Activated CD8-positive, alpha-beta T cell treated with anti-CD3 and anti-CD28 coated beads, Interleukin-2, amount 10 ng/mL, durations not matched to agents 7 days and 5 days (primary cell): ENCODE measurements at regions not wholly inside any gene's neighbourhood (a gene's known extent, or its start where the extent isn't known, plus 50 kb on each side); places are given as distances from the start of the nearest gene placed in this dataset.

ENCODE experiments used
- ATAC-seq: fragments of 150-1000 bp; cut with Tn5 transposase; one replicate; pipeline ENCODE4 v1.10.0; 2021; ENCODE audit warnings: moderate library complexity
- CTCF ChIA-PET: fragments of 350-600 bp; sonication (Branson Sonifier 250); formaldehyde crosslinking; loops from one replicate; lab custom pipeline; 2021; ENCODE audit warnings: antibody characterized with exemption; lab: Charles Lee
- POLR2A ChIA-PET: fragments of 350-600 bp; sonication (Branson Sonifier 250); formaldehyde crosslinking; loops from one replicate; lab custom pipeline; 2021; ENCODE audit warnings: antibody characterized with exemption; lab: Charles Lee
- DNase-seq: peaks from one replicate; pipeline ENCODE4 v3.0.0-alpha.2; 2020
- H3K27ac Mint-ChIP-seq: one replicate; pipeline ENCODE4 v1.8.0; 2021; ENCODE audit warnings: mild to moderate bottlenecking, mixed read lengths
- H3K27me3 Mint-ChIP-seq: one replicate; pipeline ENCODE4 v1.8.0; 2021; ENCODE audit warnings: low read depth, mixed read lengths
- H3K36me3 Mint-ChIP-seq: one replicate; pipeline ENCODE4 v1.8.0; 2021; ENCODE audit warnings: low read depth, mixed read lengths
- H3K4me1 Mint-ChIP-seq: one replicate; pipeline ENCODE4 v1.8.0; 2021; ENCODE audit warnings: low read depth, mixed read lengths
- H3K4me3 Mint-ChIP-seq: one replicate; pipeline ENCODE4 v1.8.0; 2021; ENCODE audit warnings: mild to moderate bottlenecking, mixed read lengths
- H3K9me3 Mint-ChIP-seq: one replicate; pipeline ENCODE4 v1.8.0; 2022; ENCODE audit warnings: mixed read lengths; ENCODE audit not compliant: insufficient read depth

GRCh38 chr3:30277494-30277893 lies 328.9 kb upstream of the TGFBR2 start:
- no peaks in the 10 kb centered on the region for H3K27me3 Mint-ChIP-seq
- no peak for ATAC-seq
- no peaks in the 10 kb centered on the region for H3K4me1 Mint-ChIP-seq
- H3K27ac Mint-ChIP-seq = no peak overlapping the region
- no peak overlapping the region for H3K4me3 Mint-ChIP-seq
- ChIA-PET POLR2A (no interaction called here), CTCF (no interaction called here)
- no peak for DNase-seq
- H3K9me3 Mint-ChIP-seq = peaks cover 23% of the 10 kb centered on the region
- peaks cover 5% of the 10 kb centered on the region for H3K36me3 Mint-ChIP-seq

DNA sequence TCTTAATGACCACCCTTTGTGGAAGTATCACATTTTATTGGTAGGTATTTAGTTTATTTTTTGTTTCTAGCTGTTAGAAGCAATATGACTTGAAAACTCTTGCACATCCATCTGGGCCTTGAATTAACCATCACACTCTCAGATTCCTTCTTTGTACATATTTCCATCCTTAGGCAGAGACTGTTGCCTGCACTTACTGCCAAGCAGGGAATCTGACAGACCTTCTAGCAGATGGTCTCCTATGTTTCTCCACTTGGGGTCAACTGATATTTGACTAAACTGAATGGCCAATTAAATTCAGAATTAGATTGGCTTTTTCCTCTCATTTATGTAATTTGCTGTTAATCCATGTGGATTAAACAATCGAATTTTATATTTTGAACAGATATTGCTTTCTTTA lies 324.9 kb upstream of the TGFBR2 start:
- H3K9me3 Mint-ChIP-seq = peaks cover 18% of the 10 kb centered on the region
- DNase-seq (no peak), ATAC-seq (no peak)
- ChIA-PET CTCF (no interaction called here), POLR2A (no interaction called here)
- H3K27me3 Mint-ChIP-seq = no peaks in the 10 kb centered on the region
- H3K4me1 Mint-ChIP-seq = peaks cover 1% of the 10 kb centered on the region
- no peak overlapping the region for H3K27ac Mint-ChIP-seq
- peaks cover 5% of the 10 kb centered on the region for H3K36me3 Mint-ChIP-seq
- H3K4me3 Mint-ChIP-seq = no peak overlapping the region

- H3K27me3 Mint-ChIP-seq = no peaks in the 10 kb centered on the region
- H3K4me3 Mint-ChIP-seq = no peak overlapping the region
- H3K4me1 Mint-ChIP-seq = peaks cover 1% of the 10 kb centered on the region
- H3K36me3 Mint-ChIP-seq = peaks cover 5% of the 10 kb centered on the region
- ChIA-PET CTCF (no interaction called here), POLR2A (no interaction called here)
- H3K9me3 Mint-ChIP-seq = peaks cover 14% of the 10 kb centered on the region
- ATAC-seq = no peak
- H3K27ac Mint-ChIP-seq = no peak overlapping the region
- no peak for DNase-seq
These were observed 324.2 kb upstream of the TGFBR2 start for GRCh38 chr3:30282154-30282696.

DNA sequence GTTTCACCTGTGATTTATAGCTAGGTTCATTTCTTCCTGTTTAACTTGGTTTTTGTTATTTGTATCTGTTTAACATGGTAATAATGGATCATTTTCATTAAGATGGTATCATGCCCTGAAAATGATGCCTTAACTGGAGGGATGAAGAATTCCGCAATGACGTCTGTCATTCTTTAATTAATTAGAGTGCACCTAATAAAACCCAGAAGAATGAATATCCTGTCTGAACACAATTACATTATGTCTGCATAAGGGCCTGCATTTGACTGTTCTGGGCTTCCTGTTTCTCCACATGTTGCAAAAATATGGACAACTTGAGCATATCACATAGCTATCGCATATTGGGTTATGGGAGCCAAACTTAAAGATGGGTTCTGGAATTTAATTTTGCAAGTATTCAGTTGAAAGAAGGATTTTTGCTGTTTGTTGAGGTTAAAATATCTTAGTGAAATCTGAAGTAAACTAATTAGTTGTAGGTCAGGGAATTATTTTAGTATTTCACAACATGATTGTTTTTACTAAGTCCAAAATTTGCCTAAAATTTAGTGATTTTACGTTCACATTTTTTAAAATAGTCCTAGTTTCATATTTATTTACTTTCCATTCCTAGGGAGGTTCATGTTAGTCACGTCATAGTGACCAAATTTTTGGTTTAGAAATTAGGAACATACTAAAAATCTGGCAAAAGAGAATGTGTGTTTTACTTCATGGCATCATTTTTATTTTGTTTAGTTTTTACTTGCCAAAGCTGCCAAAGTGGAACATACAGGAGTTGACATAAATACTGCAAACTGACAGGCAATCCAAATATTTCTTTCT lies 321.0 kb upstream of the TGFBR2 start:
- peaks cover 16% of the 10 kb centered on the region for H3K4me1 Mint-ChIP-seq
- CTCF ChIA-PET = interaction anchor here (0.7 to 2.0 kb wide), 5 partner anchors 21 to 408 kb away, joined by 3 to 5 read pairs (median 3); no protein-coding TSS in a partner anchor
- ATAC-seq = no peak
- H3K27me3 Mint-ChIP-seq = no peaks in the 10 kb centered on the region
- H3K9me3 Mint-ChIP-seq = peaks cover 1% of the 10 kb centered on the region
- H3K4me3 Mint-ChIP-seq = no peak overlapping the region
- no peak for DNase-seq
- H3K36me3 Mint-ChIP-seq = no peaks in the 10 kb centered on the region
- no peak overlapping the region for H3K27ac Mint-ChIP-seq
- POLR2A ChIA-PET = no interaction called here

DNA sequence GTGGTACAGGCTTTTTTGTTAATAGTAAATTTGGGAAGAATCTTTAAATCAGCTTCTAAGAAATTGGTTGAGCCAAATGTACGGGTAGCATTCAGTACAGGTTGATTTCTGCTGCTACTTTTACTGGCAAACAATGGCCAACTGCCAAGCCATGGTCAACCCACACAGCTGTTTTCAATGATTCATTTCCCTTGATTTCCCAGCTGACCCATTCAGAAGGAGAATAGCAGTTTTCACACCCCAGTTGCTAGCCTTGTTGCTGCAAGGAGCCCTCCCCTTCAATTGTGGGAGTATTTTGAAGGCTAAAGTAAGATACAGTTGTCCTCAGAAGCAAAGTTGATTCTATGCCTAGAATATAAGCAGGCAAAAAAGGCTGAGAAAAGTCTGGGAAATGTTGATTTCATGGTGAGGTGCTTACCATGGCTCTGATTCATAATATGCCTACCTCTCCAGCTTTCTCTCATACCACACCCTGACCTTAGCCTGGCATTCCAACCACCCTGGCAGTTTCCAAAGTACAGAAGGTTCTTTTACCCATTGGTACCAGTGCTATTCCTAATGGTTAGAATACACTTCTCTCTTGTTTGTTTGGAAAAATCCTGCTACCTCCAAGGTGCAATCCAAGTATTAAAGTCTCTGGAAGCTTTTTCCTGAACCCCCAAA lies 320.3 kb upstream of the TGFBR2 start:
- H3K36me3 Mint-ChIP-seq = no peaks in the 10 kb centered on the region
- CTCF ChIA-PET = interaction anchor here (0.8 kb wide), 1 partner anchor 297 kb away, joined by 3 read pairs; no protein-coding TSS in a partner anchor
- no peak for ATAC-seq
- POLR2A ChIA-PET = no interaction called here
- H3K4me1 Mint-ChIP-seq = peaks cover 17% of the 10 kb centered on the region
- no peak overlapping the region for H3K27ac Mint-ChIP-seq
- H3K9me3 Mint-ChIP-seq = no peaks in the 10 kb centered on the region
- DNase-seq = no peak
- H3K27me3 Mint-ChIP-seq = no peaks in the 10 kb centered on the region
- no peak overlapping the region for H3K4me3 Mint-ChIP-seq

- Mint-ChIP-seq H3K27me3 (no peaks in the 10 kb centered on the region), H3K4me3 (no peak overlapping the region), H3K36me3 (no peaks in the 10 kb centered on the region), H3K4me1 (peaks cover 17% of the 10 kb centered on the region), H3K9me3 (no peaks in the 10 kb centered on the region), H3K27ac (no peak overlapping the region)
- ChIA-PET CTCF (no interaction called here), POLR2A (no interaction called here)
- no peak for DNase-seq
- no peak for ATAC-seq
These were observed 319.6 kb upstream of the TGFBR2 start for GRCh38 chr3:30286811-30287210.

DNA sequence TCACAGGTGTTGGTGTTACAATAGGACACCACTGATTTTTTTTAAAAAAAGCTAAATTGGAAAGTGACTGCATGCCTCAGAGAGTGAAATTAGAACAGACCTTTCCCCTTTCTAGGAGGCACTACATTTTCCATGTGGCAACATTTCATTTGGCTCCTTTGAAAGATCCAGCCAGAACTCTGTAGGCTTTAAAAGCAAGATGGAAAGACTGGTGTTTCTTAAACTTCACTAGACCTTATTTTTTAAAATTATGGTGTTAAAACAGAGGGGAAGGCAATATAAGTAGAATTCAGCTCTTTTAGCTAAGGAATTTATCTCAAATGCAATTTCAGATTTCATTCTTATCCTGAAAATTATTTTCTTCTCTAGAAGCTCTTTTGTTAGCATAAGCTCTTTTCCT lies 317.6 kb upstream of the TGFBR2 start:
- Mint-ChIP-seq H3K4me1 (peaks cover 20% of the 10 kb centered on the region), H3K9me3 (no peaks in the 10 kb centered on the region), H3K4me3 (no peak overlapping the region), H3K27ac (peak overlapping the region; percentile 63), H3K27me3 (no peaks in the 10 kb centered on the region), H3K36me3 (no peaks in the 10 kb centered on the region)
- DNase-seq (no peak), ATAC-seq (no peak)
- ChIA-PET POLR2A (no interaction called here), CTCF (interaction anchor here (0.8 to 0.9 kb wide), 2 partner anchors 12 to 23 kb away, joined by 3 to 4 read pairs; no protein-coding TSS in a partner anchor)

DNA sequence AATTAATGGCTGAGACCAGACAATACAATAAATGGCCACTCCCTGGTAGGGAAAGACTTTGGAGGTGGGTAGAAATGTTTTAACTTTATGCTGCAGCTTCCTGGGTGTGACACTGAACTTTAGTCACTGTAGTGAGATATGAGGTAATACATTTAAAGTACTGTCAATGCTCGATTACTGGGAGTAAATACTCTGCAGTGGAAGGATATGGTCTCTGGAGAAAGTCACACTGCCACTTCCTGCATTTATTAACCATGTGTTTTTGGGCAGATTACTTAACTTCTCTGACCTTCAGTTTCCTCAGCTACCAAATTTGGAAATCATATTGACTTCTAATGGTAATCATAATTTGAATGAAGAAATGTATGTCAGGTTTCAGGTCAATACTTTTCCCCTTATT lies 317.1 kb upstream of the TGFBR2 start:
- no peaks in the 10 kb centered on the region for H3K27me3 Mint-ChIP-seq
- H3K36me3 Mint-ChIP-seq = no peaks in the 10 kb centered on the region
- H3K27ac Mint-ChIP-seq = peak overlapping the region; percentile 63
- ChIA-PET CTCF (interaction anchor here (0.9 kb wide), 1 partner anchor 12 kb away, joined by 4 read pairs; no protein-coding TSS in a partner anchor), POLR2A (no interaction called here)
- DNase-seq (no peak), ATAC-seq (peak; percentile 49)
- H3K9me3 Mint-ChIP-seq = no peaks in the 10 kb centered on the region
- H3K4me1 Mint-ChIP-seq = peaks cover 20% of the 10 kb centered on the region
- no peak overlapping the region for H3K4me3 Mint-ChIP-seq

- peaks cover 20% of the 10 kb centered on the region for H3K4me1 Mint-ChIP-seq
- no peaks in the 10 kb centered on the region for H3K36me3 Mint-ChIP-seq
- POLR2A ChIA-PET = no interaction called here
- H3K9me3 Mint-ChIP-seq = no peaks in the 10 kb centered on the region
- no peaks in the 10 kb centered on the region for H3K27me3 Mint-ChIP-seq
- CTCF ChIA-PET = no interaction called here
- no peak overlapping the region for H3K27ac Mint-ChIP-seq
- no peak for DNase-seq
- ATAC-seq = no peak
- H3K4me3 Mint-ChIP-seq = no peak overlapping the region
These were observed 316.6 kb upstream of the TGFBR2 start for GRCh38 chr3:30289766-30290165.

- ATAC-seq = no peak
- no peak for DNase-seq
- Mint-ChIP-seq H3K4me3 (no peak overlapping the region), H3K27me3 (no peaks in the 10 kb centered on the region), H3K9me3 (no peaks in the 10 kb centered on the region), H3K4me1 (peaks cover 19% of the 10 kb centered on the region), H3K36me3 (no peaks in the 10 kb centered on the region), H3K27ac (no peak overlapping the region)
- CTCF ChIA-PET = no interaction called here
- POLR2A ChIA-PET = no interaction called here
These were observed 315.9 kb upstream of the TGFBR2 start for GRCh38 chr3:30290479-30290878.

DNA sequence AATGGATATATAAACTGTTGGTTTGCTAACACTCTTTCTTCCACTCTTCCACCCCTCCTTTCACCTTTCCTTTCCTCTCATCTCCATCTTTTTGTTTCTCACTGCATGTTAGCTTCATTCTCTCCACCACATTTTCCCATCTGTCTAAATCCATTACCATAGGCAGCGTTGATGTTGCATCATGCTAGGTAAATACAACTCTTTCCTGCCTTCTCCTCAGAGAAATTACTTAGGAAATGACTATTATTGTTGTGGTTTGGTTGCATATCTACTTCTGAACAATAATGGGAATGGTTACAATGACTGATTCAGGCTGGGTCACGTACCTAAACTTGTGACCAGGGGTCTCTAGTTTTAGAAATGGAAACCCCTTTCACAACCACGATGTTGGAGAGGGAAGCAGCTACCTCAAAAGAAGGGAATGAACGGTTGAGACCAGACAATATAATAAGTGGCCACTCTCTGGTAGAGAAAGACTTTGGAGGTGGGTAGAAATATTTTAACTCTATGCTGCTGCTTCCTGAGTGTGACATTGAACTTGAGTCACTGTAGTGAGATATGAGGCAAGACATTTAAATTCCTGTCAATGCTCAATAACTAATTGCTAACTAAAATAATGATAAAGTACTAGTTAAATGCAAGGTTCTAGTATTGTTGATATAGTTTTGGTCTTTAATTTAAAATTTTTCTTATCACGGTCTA lies 314.1 kb upstream of the TGFBR2 start:
- ChIA-PET POLR2A (interaction anchor here (1.3 kb wide), 1 partner anchor 314 kb away, joined by 3 read pairs; the partner anchor contains the start of gene TGFBR2), CTCF (interaction anchor here (1.0 kb wide), 2 partner anchors 27 to 31 kb away, joined by 3 to 5 read pairs; no protein-coding TSS in a partner anchor)
- H3K9me3 Mint-ChIP-seq = no peaks in the 10 kb centered on the region
- ATAC-seq = no peak
- no peaks in the 10 kb centered on the region for H3K27me3 Mint-ChIP-seq
- no peak for DNase-seq
- no peaks in the 10 kb centered on the region for H3K36me3 Mint-ChIP-seq
- H3K4me1 Mint-ChIP-seq = peaks cover 19% of the 10 kb centered on the region
- no peak overlapping the region for H3K4me3 Mint-ChIP-seq
- no peak overlapping the region for H3K27ac Mint-ChIP-seq
